ENCODE measurements at regions not wholly inside any gene's neighbourhood (a gene's known extent, or its start where the extent isn't known, plus 50 kb on each side); places are given as distances from the start of the nearest gene placed in this dataset.

DNA sequence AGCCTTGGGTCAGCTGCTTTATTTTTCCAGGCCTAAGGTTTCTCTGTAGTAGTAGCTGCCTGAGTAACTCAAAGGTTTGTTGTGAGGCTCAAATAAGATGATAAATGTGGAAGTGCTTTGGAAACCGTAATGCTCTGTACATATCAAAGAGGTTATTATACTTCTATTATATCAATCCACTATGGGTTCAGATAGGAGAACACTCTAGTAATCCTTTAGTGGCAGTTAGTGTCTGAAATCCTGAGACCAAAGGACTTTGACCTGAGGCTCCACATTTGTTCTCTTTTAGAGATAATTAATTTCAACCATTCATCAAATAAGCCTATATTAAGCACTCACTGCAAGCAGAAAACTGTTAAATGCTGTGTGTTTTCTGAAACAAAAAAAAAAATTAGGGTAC is 128.6 kb upstream of the BCL6 start:
- Histone ChIP-seq H3K27ac (no peak overlapping the region), H3K4me1 (no peaks in the 10 kb centered on the region), H3K4me3 (no peak overlapping the region), H3K9me3 (no peaks in the 10 kb centered on the region), H3K36me3 (no peaks in the 10 kb centered on the region), H3K27me3 (no peaks in the 10 kb centered on the region)
- ATAC-seq: no peak
- intact Hi-C loops (cut with DNase I): no loop called here
- no peak for DNase-seq
- TF ChIP-seq, protein P1, sequence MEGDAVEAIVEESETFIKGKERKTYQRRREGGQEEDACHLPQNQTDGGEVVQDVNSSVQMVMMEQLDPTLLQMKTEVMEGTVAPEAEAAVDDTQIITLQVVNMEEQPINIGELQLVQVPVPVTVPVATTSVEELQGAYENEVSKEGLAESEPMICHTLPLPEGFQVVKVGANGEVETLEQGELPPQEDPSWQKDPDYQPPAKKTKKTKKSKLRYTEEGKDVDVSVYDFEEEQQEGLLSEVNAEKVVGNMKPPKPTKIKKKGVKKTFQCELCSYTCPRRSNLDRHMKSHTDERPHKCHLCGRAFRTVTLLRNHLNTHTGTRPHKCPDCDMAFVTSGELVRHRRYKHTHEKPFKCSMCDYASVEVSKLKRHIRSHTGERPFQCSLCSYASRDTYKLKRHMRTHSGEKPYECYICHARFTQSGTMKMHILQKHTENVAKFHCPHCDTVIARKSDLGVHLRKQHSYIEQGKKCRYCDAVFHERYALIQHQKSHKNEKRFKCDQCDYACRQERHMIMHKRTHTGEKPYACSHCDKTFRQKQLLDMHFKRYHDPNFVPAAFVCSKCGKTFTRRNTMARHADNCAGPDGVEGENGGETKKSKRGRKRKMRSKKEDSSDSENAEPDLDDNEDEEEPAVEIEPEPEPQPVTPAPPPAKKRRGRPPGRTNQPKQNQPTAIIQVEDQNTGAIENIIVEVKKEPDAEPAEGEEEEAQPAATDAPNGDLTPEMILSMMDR (IDR thresholded peaks at IDR 0.05): no peak

DNA sequence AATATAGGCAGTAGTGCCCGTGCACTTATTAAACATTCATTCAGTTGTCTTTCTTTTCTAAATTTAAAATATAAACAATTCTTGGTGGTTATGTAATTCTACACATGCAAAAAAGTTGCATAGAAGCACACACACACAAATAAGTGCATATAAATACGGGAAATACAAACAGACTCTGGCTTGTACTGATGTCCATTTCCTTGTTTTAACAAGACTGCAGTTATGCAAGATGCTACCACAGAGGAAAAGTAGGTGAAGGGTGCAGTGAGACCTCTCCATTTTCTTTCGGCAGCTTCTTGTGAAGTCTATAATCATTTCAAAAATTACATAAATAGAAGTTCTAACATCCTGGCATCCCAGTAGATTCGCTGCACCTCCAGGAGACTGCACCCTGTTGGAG is 130.6 kb upstream of the BCL6 start:
- Histone ChIP-seq H3K27me3 (no peaks in the 10 kb centered on the region), H3K27ac (no peak overlapping the region), H3K9me3 (no peaks in the 10 kb centered on the region), H3K4me1 (no peaks in the 10 kb centered on the region), H3K4me3 (no peak overlapping the region), H3K36me3 (no peaks in the 10 kb centered on the region)
- DNase-seq: no peak
- TF ChIP-seq, protein P1 (IDR thresholded peaks at IDR 0.05): no peak
- peak; percentile 63 for ATAC-seq
- intact Hi-C loops (cut with DNase I): no loop called here

DNA sequence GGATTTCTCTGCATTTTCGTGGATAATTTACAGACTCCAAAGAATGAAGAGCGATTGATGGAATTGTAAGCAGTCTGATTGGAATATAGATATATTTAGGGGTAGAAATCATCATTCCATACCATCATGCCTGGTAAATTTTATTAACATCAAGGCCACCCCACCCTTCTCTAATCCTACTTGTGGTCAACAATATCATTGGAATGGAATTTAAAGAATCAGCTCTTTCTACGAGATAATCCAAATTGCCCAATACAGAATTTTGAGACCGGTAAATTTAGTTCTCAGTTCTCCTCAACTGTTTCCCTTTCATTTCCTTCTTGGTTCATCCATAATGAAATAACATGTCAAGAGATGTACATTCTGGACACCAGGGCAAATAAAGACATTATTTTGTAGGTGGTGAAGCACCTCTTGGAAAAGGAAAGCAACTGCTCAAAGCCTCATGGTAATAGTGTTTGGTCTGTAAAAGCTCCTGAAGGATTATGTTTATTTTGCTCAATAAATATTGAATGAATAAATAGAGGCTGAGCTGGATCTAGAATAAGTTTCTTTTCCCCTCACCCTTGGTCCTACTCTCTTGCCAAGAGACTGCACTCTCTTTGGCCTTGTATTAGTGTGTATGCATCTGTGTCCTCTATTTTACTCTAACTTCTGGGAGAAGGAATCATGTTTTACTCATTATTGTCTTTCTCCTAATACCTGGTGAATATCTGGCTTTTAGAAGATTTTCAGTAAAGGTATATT is 133.7 kb upstream of the BCL6 start:
- Histone ChIP-seq H3K27me3 (no peaks in the 10 kb centered on the region), H3K4me1 (no peaks in the 10 kb centered on the region), H3K4me3 (no peak overlapping the region), H3K36me3 (no peaks in the 10 kb centered on the region), H3K9me3 (no peaks in the 10 kb centered on the region), H3K27ac (no peak overlapping the region)
- no peak for ATAC-seq
- DNase-seq: no peak
- intact Hi-C loops (cut with DNase I): no loop called here
- TF ChIP-seq, protein P1 (IDR thresholded peaks at IDR 0.05): no peak

DNA sequence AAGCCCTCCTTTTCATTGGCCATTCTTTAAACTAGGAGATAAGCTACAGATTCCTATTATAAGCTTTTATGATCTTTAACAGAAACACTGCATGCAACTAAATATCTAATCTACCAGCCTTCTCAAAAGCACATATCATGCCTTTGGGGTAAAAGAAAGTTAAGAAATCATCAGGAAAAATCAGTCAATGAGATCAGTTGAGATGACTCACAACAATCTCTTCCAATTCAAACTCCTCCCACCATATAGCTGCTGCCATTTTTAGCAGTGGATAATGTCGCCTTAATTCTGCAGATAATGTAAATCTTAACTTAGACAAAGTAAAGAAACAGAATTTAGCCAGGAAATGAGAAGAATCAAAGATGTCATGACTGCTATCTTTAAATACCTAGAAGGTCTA is 135.2 kb upstream of the BCL6 start:
- TF ChIP-seq, protein P1 (IDR thresholded peaks at IDR 0.05): no peak
- Histone ChIP-seq H3K4me3 (no peak overlapping the region), H3K9me3 (no peaks in the 10 kb centered on the region), H3K27me3 (no peaks in the 10 kb centered on the region), H3K4me1 (no peaks in the 10 kb centered on the region), H3K36me3 (no peaks in the 10 kb centered on the region), H3K27ac (no peak overlapping the region)
- ATAC-seq (no peak), DNase-seq (no peak)
- intact Hi-C loops (cut with DNase I): no loop called here

DNA sequence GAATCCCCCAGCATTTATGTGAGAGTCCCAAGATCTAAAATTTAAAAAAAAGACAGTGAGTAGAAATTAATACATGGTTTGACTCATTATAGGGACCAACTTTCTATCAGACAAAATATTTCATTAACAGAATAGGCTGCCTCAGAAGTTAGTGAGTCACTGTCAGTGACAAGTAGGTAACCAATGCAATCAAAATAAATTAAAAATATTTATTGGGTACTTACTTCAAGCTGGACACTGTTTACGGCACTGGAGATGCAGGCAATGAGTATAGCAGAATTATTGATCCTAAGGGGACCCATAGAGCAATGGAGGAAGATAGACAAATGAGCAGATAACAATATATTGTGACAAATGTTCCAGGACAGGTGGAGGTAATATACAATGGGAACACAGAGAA is 135.6 kb upstream of the BCL6 start:
- Histone ChIP-seq H3K36me3 (no peaks in the 10 kb centered on the region), H3K4me3 (no peak overlapping the region), H3K4me1 (no peaks in the 10 kb centered on the region), H3K27me3 (no peaks in the 10 kb centered on the region), H3K27ac (no peak overlapping the region), H3K9me3 (no peaks in the 10 kb centered on the region)
- TF ChIP-seq, protein P1 (IDR thresholded peaks at IDR 0.05): no peak
- ATAC-seq (no peak), DNase-seq (no peak)
- intact Hi-C loops (cut with DNase I): no loop called here

DNA sequence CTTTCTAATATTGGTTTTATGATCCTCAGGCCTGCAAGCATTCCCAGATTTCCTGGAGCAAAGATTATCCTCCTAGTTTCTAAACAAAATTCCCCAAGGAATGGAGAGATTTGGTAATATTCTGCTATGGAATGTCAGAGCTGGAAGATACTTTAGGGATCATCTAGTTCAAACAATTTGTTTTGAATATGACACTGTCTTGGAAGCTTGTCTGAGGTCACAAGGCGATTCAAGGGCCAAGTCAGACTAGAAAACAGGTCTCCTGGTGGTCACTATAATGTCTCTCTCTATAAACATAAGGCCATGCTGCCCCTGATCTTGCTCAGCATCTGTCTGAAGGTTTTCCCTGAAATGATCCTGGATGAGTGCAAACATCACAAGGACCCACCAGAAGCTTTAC is 143.4 kb upstream of the BCL6 start:
- peaks cover 6% of the 10 kb centered on the region for H3K4me1 ChIP-seq
- H3K4me3 ChIP-seq: no peak overlapping the region
- intact Hi-C loops (cut with DNase I): no loop called here
- no peaks in the 10 kb centered on the region for H3K27me3 ChIP-seq
- no peak for DNase-seq
- TF ChIP-seq, protein P1 (IDR thresholded peaks at IDR 0.05): no peak
- no peaks in the 10 kb centered on the region for H3K36me3 ChIP-seq
- H3K27ac ChIP-seq: no peak overlapping the region
- no peaks in the 10 kb centered on the region for H3K9me3 ChIP-seq
- no peak for ATAC-seq

All from upper lobe of right lung (tissue), 1 donor.